GM21529 (cell line): ENCODE measurements at regions not wholly inside any gene's neighbourhood (a gene's known extent, or its start where the extent isn't known, plus 50 kb on each side); places are given as distances from the start of the nearest gene placed in this dataset.
A peak's percentile ranks its signal among the peaks of the same experiment; 100 is the strongest.

Experiments used
- ATAC-seq: cut with Tn5 transposase; IDR thresholded peaks from one replicate; pipeline ENCODE4 v1.9.1; 2021; ENCODE audit not compliant: unreplicated experiment

GRCh38 chr15:93223803-93224202, 134.8 kb upstream of the RGMA start:
- peak; percentile 48 for ATAC-seq

- no peak for ATAC-seq
These were observed 132.7 kb upstream of the RGMA start for GRCh38 chr15:93221759-93222158.

- no peak for ATAC-seq
These were observed 130.9 kb upstream of the RGMA start for GRCh38 chr15:93219859-93220420.

GRCh38 chr15:93217343-93217742, 128.3 kb upstream of the RGMA start:
- no peak for ATAC-seq

GRCh38 chr15:93214106-93214505, 125.1 kb upstream of the RGMA start:
- ATAC-seq, result no peak

GRCh38 chr15:93213281-93213680, 124.3 kb upstream of the RGMA start:
- ATAC-seq, result no peak

GRCh38 chr15:93212578-93212977, 123.6 kb upstream of the RGMA start:
- no peak for ATAC-seq

GRCh38 chr15:93210995-93211394, 122.0 kb upstream of the RGMA start:
- ATAC-seq, result no peak

- no peak for ATAC-seq
These were observed 120.9 kb upstream of the RGMA start for GRCh38 chr15:93209690-93210445.

GRCh38 chr15:93206893-93207292, 117.9 kb upstream of the RGMA start:
- no peak for ATAC-seq

GRCh38 chr15:93205413-93205812, 116.4 kb upstream of the RGMA start:
- ATAC-seq, result no peak

- no peak for ATAC-seq
These were observed 114.0 kb upstream of the RGMA start for GRCh38 chr15:93203036-93203435.

- ATAC-seq, result no peak
These were observed 113.4 kb upstream of the RGMA start for GRCh38 chr15:93202405-93202804.

GRCh38 chr15:93201940-93202339, 112.9 kb upstream of the RGMA start:
- ATAC-seq, result no peak

- no peak for ATAC-seq
These were observed 111.8 kb upstream of the RGMA start for GRCh38 chr15:93200837-93201226.

GRCh38 chr15:93200081-93200836, 111.2 kb upstream of the RGMA start:
- no peak for ATAC-seq

GRCh38 chr15:93196135-93196670, 107.2 kb upstream of the RGMA start:
- no peak for ATAC-seq

GRCh38 chr15:93195109-93195508, 106.1 kb upstream of the RGMA start:
- ATAC-seq, result no peak

GRCh38 chr15:93190238-93190637, 101.2 kb upstream of the RGMA start:
- no peak for ATAC-seq

- ATAC-seq, result no peak
These were observed 100.5 kb upstream of the RGMA start for GRCh38 chr15:93189561-93189960.

- ATAC-seq, result no peak
These were observed 99.2 kb upstream of the RGMA start for GRCh38 chr15:93188236-93188635.

GRCh38 chr15:93185796-93186195, 96.8 kb upstream of the RGMA start:
- ATAC-seq, result no peak
